Fibroblast of pulmonary artery (primary cell): ENCODE measurements at regions not wholly inside any gene's neighbourhood (a gene's known extent, or its start where the extent isn't known, plus 50 kb on each side); places are given as distances from the start of the nearest gene placed in this dataset.
A peak's percentile ranks its signal among the peaks of the same experiment; 100 is the strongest.

Experiments
- DNase-seq: peaks from one replicate; pipeline ENCODE4 v3.0.0-alpha.2; 2010; ENCODE audit warnings: low read depth
- H3K4me3 ChIP-seq: replicated peaks from 2 replicates; pipeline ENCODE4 v1.5.1; 2011; ENCODE audit warnings: low read depth, mild to moderate bottlenecking, control low read depth, low read length, moderate library complexity
- CTCF ChIP-seq: IDR thresholded peaks from 2 replicates; pipeline ENCODE4 v1.5.1; 2011; ENCODE audit warnings: mild to moderate bottlenecking, control low read depth, low read length, inconsistent platforms; ENCODE audit errors: missing control alignments

GRCh38 chr1:218575079-218575478 is 229.9 kb downstream of the TGFB2 start:
- no peak for DNase-seq
- H3K4me3 ChIP-seq: no peak overlapping the region
- no peak for TF ChIP-seq CTCF

GRCh38 chr1:218575856-218576255 is 230.7 kb downstream of the TGFB2 start:
- no peak for DNase-seq
- no peak overlapping the region for H3K4me3 ChIP-seq
- no peak for TF ChIP-seq CTCF

GRCh38 chr1:218582646-218583045 is 237.5 kb downstream of the TGFB2 start:
- H3K4me3 ChIP-seq: no peak overlapping the region
- no peak for TF ChIP-seq CTCF
- DNase-seq: no peak

GRCh38 chr1:218584418-218585155 is 239.5 kb downstream of the TGFB2 start:
- DNase-seq: no peak
- TF ChIP-seq CTCF: no peak
- H3K4me3 ChIP-seq: no peak overlapping the region

GRCh38 chr1:218585511-218586184 is 240.5 kb downstream of the TGFB2 start:
- H3K4me3 ChIP-seq: no peak overlapping the region
- peak; percentile 70 for DNase-seq
- TF ChIP-seq CTCF: no peak

- DNase-seq: no peak
- TF ChIP-seq CTCF: no peak
- no peak overlapping the region for H3K4me3 ChIP-seq
These were observed 242.8 kb downstream of the TGFB2 start for GRCh38 chr1:218587900-218588299.
